Stomach (tissue), 4 donors: ENCODE measurements at regions not wholly inside any gene's neighbourhood (a gene's known extent, or its start where the extent isn't known, plus 50 kb on each side); places are given as distances from the start of the nearest gene placed in this dataset.

Source experiments
- CTCF ChIP-seq, 7 experiments: fragments of 450-650 bp in 4 of 7; fragments of 200-600 bp in 3 of 7; sonication (generic) in 3 of 7; IDR thresholded peaks; one replicate each; pipeline ENCODE4 v1.5.1; 2016 to 2019; ENCODE audit warnings: antibody characterized with exemption in 7 of 7, control low read depth in 2 of 7, mild to moderate bottlenecking in 1 of 7
- EP300 ChIP-seq: sonication (generic); formaldehyde crosslinking; IDR thresholded peaks from one replicate; pipeline ENCODE4 v1.6.1; 2017; ENCODE audit warnings: antibody characterized with exemption
- POLR2A ChIP-seq, 4 donors: fragments of 450-650 bp; IDR thresholded peaks; one replicate each; pipeline ENCODE4 v1.6.1; 2016; ENCODE audit warnings: antibody characterized with exemption in 4 of 4, control low read depth in 2 of 4, mild to moderate bottlenecking in 1 of 4, moderate library complexity in 1 of 4
- POLR2AphosphoS5 ChIP-seq, 3 donors: sonication (generic); formaldehyde crosslinking; IDR thresholded peaks; one replicate each; pipeline ENCODE4 v1.6.1; 2016; ENCODE audit warnings: antibody characterized with exemption in 3 of 3

DNA sequence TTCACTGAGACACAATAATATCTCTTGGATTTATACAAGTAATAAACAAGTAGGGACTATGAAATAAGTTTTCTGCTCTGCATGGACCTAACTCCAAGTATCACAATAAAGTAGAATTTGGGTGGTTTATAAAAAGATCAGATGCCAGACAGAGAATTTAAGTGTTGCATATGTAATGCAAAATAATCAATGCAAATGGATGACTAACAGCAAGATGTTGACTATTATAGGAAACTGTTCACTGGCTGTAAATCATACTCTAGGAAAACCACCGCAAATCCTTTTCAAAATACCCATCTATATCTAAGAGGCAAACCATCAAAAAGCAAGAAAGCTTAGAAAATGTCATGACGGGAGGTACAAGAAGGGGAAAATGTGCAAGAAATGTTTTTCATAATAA is 539.8 kb upstream of the FAM174A start:
- TF ChIP-seq POLR2AphosphoS5 (IDR thresholded peaks at IDR 0.05) = no peak
- no peak for TF ChIP-seq CTCF (IDR thresholded peaks at IDR 0.05)
- no peak for TF ChIP-seq POLR2A (IDR thresholded peaks at IDR 0.05)
- no peak for TF ChIP-seq EP300
